Muscle layer of duodenum (tissue), 2 donors: ENCODE measurements at regions not wholly inside any gene's neighbourhood (a gene's known extent, or its start where the extent isn't known, plus 50 kb on each side); places are given as distances from the start of the nearest gene placed in this dataset.
A peak's percentile ranks its signal among the peaks of the same experiment; 100 is the strongest.

ENCODE experiments used
- H3K27ac ChIP-seq: one replicate; pipeline ENCODE4 v1.7.0; 2013; ENCODE audit warnings: mild to moderate bottlenecking, low read length
- H3K27me3 ChIP-seq: one replicate; pipeline ENCODE4 v1.7.0; 2013; ENCODE audit warnings: low read depth, mild to moderate bottlenecking, control low read depth, low read length
- H3K36me3 ChIP-seq, 2 donors: one replicate each; pipeline ENCODE4 v1.7.0; 2013; ENCODE audit warnings: low read length in 2 of 2, control low read depth in 1 of 2, mild to moderate bottlenecking in 1 of 2; ENCODE audit not compliant: insufficient read depth in 2 of 2, control insufficient read depth in 1 of 2
- H3K4me1 ChIP-seq, 2 donors: one replicate each; pipeline ENCODE4 v1.7.0; 2013; ENCODE audit warnings: low read length in 2 of 2, mild to moderate bottlenecking in 2 of 2, control low read depth in 1 of 2, moderate library complexity in 1 of 2; ENCODE audit not compliant: insufficient read depth in 2 of 2, control insufficient read depth in 1 of 2
- H3K4me3 ChIP-seq, 2 donors: one replicate each; pipeline ENCODE4 v1.7.0; 2013; ENCODE audit warnings: low read length in 2 of 2, low read depth in 1 of 2, mild to moderate bottlenecking in 1 of 2
- H3K9me3 ChIP-seq, 2 donors: one replicate each; pipeline ENCODE4 v1.7.0; 2013; ENCODE audit warnings: low read length in 2 of 2, control low read depth in 1 of 2, mild to moderate bottlenecking in 1 of 2; ENCODE audit not compliant: control insufficient read depth in 1 of 2
- donor health status: healthy.

DNA sequence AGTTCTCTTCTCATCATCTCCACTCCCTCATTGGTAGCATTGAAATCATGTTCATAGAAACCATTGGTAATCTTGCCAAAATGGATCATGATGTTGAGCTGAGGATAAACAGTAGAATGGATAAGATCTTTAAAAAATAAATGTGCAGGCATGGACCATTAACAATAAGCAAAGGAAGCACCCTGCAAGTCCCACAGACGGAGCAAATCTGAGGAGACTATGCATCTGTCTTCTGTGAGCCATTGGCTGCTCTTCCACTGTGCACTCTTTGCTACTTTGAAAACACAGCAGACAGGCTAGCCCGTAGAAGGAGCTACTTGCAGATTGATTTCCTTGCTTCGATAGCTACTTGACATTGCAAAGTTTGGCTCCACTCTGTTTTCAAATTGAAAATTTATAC, 535.0 kb downstream of the PKHD1 start:
- H3K4me3 ChIP-seq, result peak overlapping the region in 1 of 2 donors; percentile 41
- H3K9me3 ChIP-seq, result no peaks in the 10 kb centered on the region
- H3K36me3 ChIP-seq, result no peaks in the 10 kb centered on the region
- H3K27ac ChIP-seq, result no peak overlapping the region
- H3K4me1 ChIP-seq, result peaks cover 0 to 12% of the 10 kb centered on the region in 2 donors
- no peaks in the 10 kb centered on the region for H3K27me3 ChIP-seq

GRCh38 chr6:51553246-51554015, 534.0 kb downstream of the PKHD1 start:
- H3K4me3 ChIP-seq, result peak overlapping the region in 1 of 2 donors; percentile 41
- H3K4me1 ChIP-seq, result peaks cover 0 to 12% of the 10 kb centered on the region in 2 donors
- no peaks in the 10 kb centered on the region for H3K36me3 ChIP-seq
- H3K27ac ChIP-seq, result no peak overlapping the region
- H3K9me3 ChIP-seq, result no peaks in the 10 kb centered on the region
- H3K27me3 ChIP-seq, result no peaks in the 10 kb centered on the region

- H3K27ac ChIP-seq, result no peak overlapping the region
- H3K27me3 ChIP-seq, result no peaks in the 10 kb centered on the region
- no peaks in the 10 kb centered on the region for H3K9me3 ChIP-seq
- no peaks in the 10 kb centered on the region for H3K36me3 ChIP-seq
- no peak overlapping the region for H3K4me3 ChIP-seq
- H3K4me1 ChIP-seq, result peaks cover 0 to 12% of the 10 kb centered on the region in 2 donors
Observed at GRCh38 chr6:51554029-51554428, 533.4 kb downstream of the PKHD1 start.

GRCh38 chr6:51559059-51559458, 528.4 kb downstream of the PKHD1 start:
- no peaks in the 10 kb centered on the region for H3K4me1 ChIP-seq
- no peak overlapping the region for H3K4me3 ChIP-seq
- H3K36me3 ChIP-seq, result no peaks in the 10 kb centered on the region
- H3K27ac ChIP-seq, result no peak overlapping the region
- no peaks in the 10 kb centered on the region for H3K27me3 ChIP-seq
- H3K9me3 ChIP-seq, result no peaks in the 10 kb centered on the region

GRCh38 chr6:51562198-51562597, 525.2 kb downstream of the PKHD1 start:
- Histone ChIP-seq H3K4me3 (no peak overlapping the region), H3K27me3 (no peaks in the 10 kb centered on the region), H3K4me1 (no peaks in the 10 kb centered on the region), H3K36me3 (no peaks in the 10 kb centered on the region), H3K9me3 (no peaks in the 10 kb centered on the region), H3K27ac (no peak overlapping the region)
